ENCODE measurements at regions not wholly inside any gene's neighbourhood (a gene's known extent, or its start where the extent isn't known, plus 50 kb on each side); places are given as distances from the start of the nearest gene placed in this dataset.

GRCh38 chr2:192424243-192424642, 229.5 kb upstream of the TMEFF2 start:
- 64% methylated on average over 4 of the region's 4 CpGs for WGBS (ENCODE audit: low lambda C conversion rate)

More at GRCh38 chr2:192424243-192424642, 229.5 kb upstream of the TMEFF2 start:
- H3K36me3 ChIP-seq (replicated peaks in 1 of 2; ENCODE audit: control insufficient read depth in 1 of 2, insufficient read depth in 2 of 2, low read length in 1 of 2): no peaks in the 10 kb centered on the region
- H3K9me2 ChIP-seq: no peaks in the 10 kb centered on the region
- H3K27me3 ChIP-seq (ENCODE audit: insufficient read depth): no peaks in the 10 kb centered on the region
- no peak overlapping the region for H3K27ac ChIP-seq (ENCODE audit: low read depth in 2 of 2, low read length in 1 of 2)
- TF ChIP-seq REST (IDR thresholded peaks at IDR 0.05; ENCODE audit: low read depth, low read length): no peak
- no peak for TF ChIP-seq FOXM1 (IDR thresholded peaks at IDR 0.05; ENCODE audit: low read depth)
- TF ChIP-seq PBX3 (IDR thresholded peaks at IDR 0.05): no peak
- no peak for TF ChIP-seq CHD2 (IDR thresholded peaks at IDR 0.05; ENCODE audit: low read length, partially characterized antibody)
- no peak for TF ChIP-seq IRF3 (IDR thresholded peaks at IDR 0.05; ENCODE audit: low read depth, low read length)
- no peak for TF ChIP-seq SIN3A (IDR thresholded peaks at IDR 0.05; ENCODE audit: borderline replicate concordance, low read depth, low read length)
- TF ChIP-seq NRF1 (IDR thresholded peaks at IDR 0.05; ENCODE audit: low read depth, low read length): no peak
- no peak for TF ChIP-seq EP300 (IDR thresholded peaks at IDR 0.05; ENCODE audit: borderline replicate concordance in 1 of 2, low read depth in 1 of 2, low read length in 1 of 2)
- no peak for TF ChIP-seq GATA2 (CRISPR knock-in tag; IDR thresholded peaks at IDR 0.05)
- TF ChIP-seq ELF1 (IDR thresholded peaks at IDR 0.05): no peak
- no peak for TF ChIP-seq RAD21 (IDR thresholded peaks at IDR 0.05; ENCODE audit: low read length)
- TF ChIP-seq POLR2AphosphoS5 (IDR thresholded peaks at IDR 0.05; ENCODE audit: low read depth, low read length): no peak
- no peak for TF ChIP-seq CTCF (IDR thresholded peaks at IDR 0.05)
- no peak for TF ChIP-seq NFIC (IDR thresholded peaks at IDR 0.05; ENCODE audit: borderline replicate concordance)
- no peak for TF ChIP-seq RFX5 (IDR thresholded peaks at IDR 0.05; ENCODE audit: low read length)
- no peak for TF ChIP-seq TEAD4 (IDR thresholded peaks at IDR 0.05; ENCODE audit: borderline replicate concordance, insufficient read depth)
- H3K4me1 ChIP-seq (ENCODE audit: control insufficient read depth in 1 of 2, insufficient read depth in 2 of 2, low read depth in 1 of 2, low read length in 1 of 2): peaks cover 0 to 2% of the 10 kb centered on the region in 2 experiments; a peak in 2 of 4 replicates
- ChIA-PET CTCF (no interaction called here), POLR2A (no interaction called here)
- H3K4me3 ChIP-seq (ENCODE audit: low read depth in 2 of 2, low read length in 1 of 2): no peak overlapping the region
- H2AFZ ChIP-seq (ENCODE audit: low read depth): no peak overlapping the region
- no peaks in the 10 kb centered on the region for H4K20me1 ChIP-seq (ENCODE audit: insufficient read depth)
- no peak overlapping the region for H3K9ac ChIP-seq
- H3F3A ChIP-seq (replicated peaks; ENCODE audit: insufficient read depth): no peaks in the 10 kb centered on the region
- no peaks in the 10 kb centered on the region for H3K9me3 ChIP-seq
- DNase-seq: no peak
- no peaks in the 10 kb centered on the region for H3K79me2 ChIP-seq (ENCODE audit: insufficient read depth)
- H3K4me2 ChIP-seq: no peak overlapping the region
